Neural progenitor cell (in vitro differentiated cells): ENCODE measurements at regions not wholly inside any gene's neighbourhood (a gene's known extent, or its start where the extent isn't known, plus 50 kb on each side); places are given as distances from the start of the nearest gene placed in this dataset.
A peak's percentile ranks its signal among the peaks of the same experiment; 100 is the strongest.

ENCODE experiments used
- DNase-seq: peaks from one replicate; pipeline ENCODE4 v3.0.0-alpha.2; 2016; ENCODE audit warnings: low spot score
- H2AFZ ChIP-seq: fragments of 200-600 bp; sonication (generic); replicated peaks from 2 replicates; pipeline ENCODE4 v1.6.1; 2016; ENCODE audit warnings: antibody characterized with exemption
- H3F3A ChIP-seq: fragments of 200-600 bp; sonication (generic); 2 replicates; pipeline ENCODE4 v1.6.1; 2016; ENCODE audit warnings: antibody characterized with exemption, low read depth
- H3K27ac ChIP-seq: fragments of 200-600 bp; sonication (generic); 2 replicates; pipeline ENCODE4 v1.5.1; 2016; ENCODE audit warnings: mild to moderate bottlenecking
- H3K27me3 ChIP-seq: fragments of 200-600 bp; sonication (generic); 2 replicates; pipeline ENCODE4 v1.6.1; 2016; ENCODE audit warnings: mild to moderate bottlenecking, moderate library complexity
- H3K36me3 ChIP-seq: fragments of 200-600 bp; sonication (generic); 2 replicates; pipeline ENCODE4 v1.5.1; 2016
- H3K4me1 ChIP-seq: fragments of 200-600 bp; sonication (generic); 2 replicates; pipeline ENCODE4 v1.6.1; 2016; ENCODE audit warnings: mixed run types
- H3K4me2 ChIP-seq: fragments of 200-600 bp; sonication (generic); 2 replicates; pipeline ENCODE4 v1.6.1; 2016
- H3K4me3 ChIP-seq: fragments of 200-600 bp; sonication (generic); 2 replicates; pipeline ENCODE4 v1.5.1; 2016
- H3K79me2 ChIP-seq: fragments of 200-600 bp; sonication (generic); 2 replicates; pipeline ENCODE4 v1.6.1; 2016; ENCODE audit warnings: low read depth
- H3K9ac ChIP-seq: fragments of 200-600 bp; sonication (generic); 2 replicates; pipeline ENCODE4 v1.6.1; 2016
- H3K9me3 ChIP-seq: fragments of 200-600 bp; sonication (generic); 2 replicates; pipeline ENCODE4 v1.5.1; 2016; ENCODE audit warnings: low read depth
- H4K20me1 ChIP-seq: fragments of 200-600 bp; sonication (generic); 2 replicates; pipeline ENCODE4 v1.6.1; 2016; ENCODE audit warnings: low read depth
- H3K27ac Mint-ChIP-seq: 3 replicates; pipeline ENCODE4 v1.8.0; 2021; ENCODE audit warnings: mixed read lengths
- H3K27me3 Mint-ChIP-seq: 2 replicates; pipeline ENCODE4 v1.8.0; 2022; ENCODE audit warnings: low read depth, mild to moderate bottlenecking, inconsistent platforms, moderate library complexity, mixed read lengths; ENCODE audit not compliant: insufficient read depth
- H3K36me3 Mint-ChIP-seq: 3 replicates; pipeline ENCODE4 v1.8.0; 2021; ENCODE audit warnings: mixed read lengths
- H3K4me1 Mint-ChIP-seq: 3 replicates; pipeline ENCODE4 v1.8.0; 2021; ENCODE audit warnings: mixed read lengths
- H3K4me3 Mint-ChIP-seq: 3 replicates; pipeline ENCODE4 v1.8.0; 2021; ENCODE audit warnings: mild to moderate bottlenecking, moderate library complexity, mixed read lengths
- H3K9me3 Mint-ChIP-seq: 3 replicates; pipeline ENCODE4 v1.8.0; 2020; ENCODE audit warnings: mixed read lengths
- EZH2 ChIP-seq: fragments of 200-600 bp; sonication (generic); IDR thresholded peaks from 2 replicates; pipeline ENCODE4 v1.6.1; 2017; ENCODE audit warnings: antibody characterized with exemption, mild to moderate bottlenecking, moderate library complexity
- EZH2phosphoT487 ChIP-seq: fragments of 200-600 bp; sonication (generic); IDR thresholded peaks from 2 replicates; pipeline ENCODE4 v1.6.1; 2017; ENCODE audit warnings: antibody characterized with exemption
- TF ChIP-seq, protein P1 (sequence below): fragments of 200-600 bp; sonication (generic); IDR thresholded peaks from 2 replicates; pipeline ENCODE4 v1.5.1; 2017; ENCODE audit warnings: antibody characterized with exemption, mild to moderate bottlenecking

GRCh38 chr9:88739373-88739772 lies 204.4 kb downstream of the NXNL2 start:
- no peak overlapping the region for H3K27ac ChIP-seq
- H3K27me3 ChIP-seq: no peaks in the 10 kb centered on the region
- H3K36me3 Mint-ChIP-seq: no peaks in the 10 kb centered on the region
- no peak overlapping the region for H3K27ac Mint-ChIP-seq
- peaks cover 20% of the 10 kb centered on the region for H3K4me1 Mint-ChIP-seq
- no peaks in the 10 kb centered on the region for H3K36me3 ChIP-seq
- H3K4me3 Mint-ChIP-seq: no peak overlapping the region
- TF ChIP-seq, protein P1, sequence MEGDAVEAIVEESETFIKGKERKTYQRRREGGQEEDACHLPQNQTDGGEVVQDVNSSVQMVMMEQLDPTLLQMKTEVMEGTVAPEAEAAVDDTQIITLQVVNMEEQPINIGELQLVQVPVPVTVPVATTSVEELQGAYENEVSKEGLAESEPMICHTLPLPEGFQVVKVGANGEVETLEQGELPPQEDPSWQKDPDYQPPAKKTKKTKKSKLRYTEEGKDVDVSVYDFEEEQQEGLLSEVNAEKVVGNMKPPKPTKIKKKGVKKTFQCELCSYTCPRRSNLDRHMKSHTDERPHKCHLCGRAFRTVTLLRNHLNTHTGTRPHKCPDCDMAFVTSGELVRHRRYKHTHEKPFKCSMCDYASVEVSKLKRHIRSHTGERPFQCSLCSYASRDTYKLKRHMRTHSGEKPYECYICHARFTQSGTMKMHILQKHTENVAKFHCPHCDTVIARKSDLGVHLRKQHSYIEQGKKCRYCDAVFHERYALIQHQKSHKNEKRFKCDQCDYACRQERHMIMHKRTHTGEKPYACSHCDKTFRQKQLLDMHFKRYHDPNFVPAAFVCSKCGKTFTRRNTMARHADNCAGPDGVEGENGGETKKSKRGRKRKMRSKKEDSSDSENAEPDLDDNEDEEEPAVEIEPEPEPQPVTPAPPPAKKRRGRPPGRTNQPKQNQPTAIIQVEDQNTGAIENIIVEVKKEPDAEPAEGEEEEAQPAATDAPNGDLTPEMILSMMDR: no peak
- TF ChIP-seq EZH2: no peak
- TF ChIP-seq EZH2phosphoT487: no peak
- no peak for DNase-seq
- H3K79me2 ChIP-seq: no peaks in the 10 kb centered on the region
- no peak overlapping the region for H2AFZ ChIP-seq
- peaks cover 3% of the 10 kb centered on the region for H3K27me3 Mint-ChIP-seq
- no peaks in the 10 kb centered on the region for H3K9me3 ChIP-seq
- no peak overlapping the region for H3K4me2 ChIP-seq
- no peak overlapping the region for H3K9ac ChIP-seq
- H4K20me1 ChIP-seq: no peaks in the 10 kb centered on the region
- H3K9me3 Mint-ChIP-seq: peaks cover 20% of the 10 kb centered on the region
- peaks cover 8% of the 10 kb centered on the region for H3F3A ChIP-seq
- H3K4me3 ChIP-seq: no peak overlapping the region
- peaks cover 13% of the 10 kb centered on the region for H3K4me1 ChIP-seq

- no peak overlapping the region for H3K4me3 ChIP-seq
- H3K36me3 ChIP-seq: no peaks in the 10 kb centered on the region
- peaks cover 13% of the 10 kb centered on the region for H3K4me1 ChIP-seq
- H3K79me2 ChIP-seq: no peaks in the 10 kb centered on the region
- no peak overlapping the region for H3K4me3 Mint-ChIP-seq
- H3F3A ChIP-seq: peaks cover 8% of the 10 kb centered on the region
- H3K9me3 Mint-ChIP-seq: peaks cover 15% of the 10 kb centered on the region
- no peak overlapping the region for H2AFZ ChIP-seq
- no peaks in the 10 kb centered on the region for H3K27me3 ChIP-seq
- no peak overlapping the region for H3K27ac ChIP-seq
- no peak overlapping the region for H3K27ac Mint-ChIP-seq
- H4K20me1 ChIP-seq: no peaks in the 10 kb centered on the region
- H3K36me3 Mint-ChIP-seq: no peaks in the 10 kb centered on the region
- H3K9ac ChIP-seq: no peak overlapping the region
- no peaks in the 10 kb centered on the region for H3K9me3 ChIP-seq
- H3K4me1 Mint-ChIP-seq: peaks cover 21% of the 10 kb centered on the region
- H3K27me3 Mint-ChIP-seq: peaks cover 3% of the 10 kb centered on the region
- no peak for DNase-seq
- TF ChIP-seq, protein P1: no peak
- TF ChIP-seq EZH2 (no peak), EZH2phosphoT487 (no peak)
- no peak overlapping the region for H3K4me2 ChIP-seq
Observed at GRCh38 chr9:88740844-88741243, 205.9 kb downstream of the NXNL2 start.

DNA sequence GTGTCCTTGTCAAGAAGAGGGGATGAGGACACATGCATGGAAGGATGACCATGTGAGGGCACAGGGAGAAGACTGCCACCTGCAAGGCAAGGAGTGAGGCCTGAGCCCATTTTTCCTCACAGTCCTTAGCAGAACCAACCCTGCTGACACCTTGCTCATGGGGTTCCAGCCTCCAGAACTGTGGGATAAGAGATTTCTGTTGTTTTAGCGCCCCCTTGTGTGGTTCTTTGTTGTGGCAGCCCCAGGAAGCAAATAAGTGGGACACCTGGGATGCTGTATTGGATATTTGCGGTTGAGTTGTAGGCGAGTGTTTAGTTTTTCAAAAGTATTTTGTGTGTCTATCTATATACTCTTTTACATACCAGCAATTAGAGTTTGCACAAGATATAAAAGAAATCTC lies 206.4 kb downstream of the NXNL2 start:
- no peak overlapping the region for H3K27ac ChIP-seq
- Mint-ChIP-seq H3K4me1 (peaks cover 26% of the 10 kb centered on the region), H3K9me3 (peaks cover 15% of the 10 kb centered on the region), H3K4me3 (no peak overlapping the region), H3K27me3 (peaks cover 7% of the 10 kb centered on the region), H3K36me3 (no peaks in the 10 kb centered on the region), H3K27ac (no peak overlapping the region)
- no peak overlapping the region for H3K4me2 ChIP-seq
- no peak overlapping the region for H3K4me3 ChIP-seq
- H3K9ac ChIP-seq: no peak overlapping the region
- TF ChIP-seq EZH2 (no peak), EZH2phosphoT487 (no peak)
- TF ChIP-seq, protein P1: peak; percentile 52
- H3K36me3 ChIP-seq: no peaks in the 10 kb centered on the region
- H2AFZ ChIP-seq: no peak overlapping the region
- H3F3A ChIP-seq: peaks cover 8% of the 10 kb centered on the region
- no peaks in the 10 kb centered on the region for H3K27me3 ChIP-seq
- H3K79me2 ChIP-seq: no peaks in the 10 kb centered on the region
- no peaks in the 10 kb centered on the region for H3K9me3 ChIP-seq
- DNase-seq: peak; percentile 31
- no peaks in the 10 kb centered on the region for H4K20me1 ChIP-seq
- peaks cover 16% of the 10 kb centered on the region for H3K4me1 ChIP-seq
